Fibroblast of lung (primary cell): ENCODE measurements at regions not wholly inside any gene's neighbourhood (a gene's known extent, or its start where the extent isn't known, plus 50 kb on each side); places are given as distances from the start of the nearest gene placed in this dataset.

Source experiments
- CTCF ChIP-seq, 2 donors: IDR thresholded peaks in 1 of 2; conservative IDR thresholded peaks in 1 of 2; 1 replicate in 1 of 2; 2 replicates in 1 of 2; pipeline ENCODE4 v1.5.1; 2011 to 2012; ENCODE audit warnings: low read length in 2 of 2, control low read depth in 1 of 2, inconsistent platforms in 1 of 2, low read depth in 1 of 2, mild to moderate bottlenecking in 1 of 2
- EZH2 ChIP-seq: IDR thresholded peaks from 2 replicates; pipeline ENCODE4 v1.5.1; 2012; ENCODE audit warnings: low read length, control low read depth, mild to moderate bottlenecking; ENCODE audit errors: missing control alignments

GRCh38 chr9:3677541-3677940 lies 151.7 kb upstream of the RFX3 start:
- TF ChIP-seq CTCF (conservative IDR thresholded peaks at IDR 0.05 in 1 of 2, IDR thresholded peaks at IDR 0.05 in 1 of 2; ENCODE audit: low read depth in 1 of 2, low read length in 2 of 2) (no peak), EZH2 (no peak)
